ENCODE measurements at regions not wholly inside any gene's neighbourhood (a gene's known extent, or its start where the extent isn't known, plus 50 kb on each side); places are given as distances from the start of the nearest gene placed in this dataset.

- DNase-seq: no peak
Observed at GRCh38 chr11:29025001-29025400, 916.8 kb downstream of the METTL15 start.

- DNase-seq: no peak
Observed at GRCh38 chr11:29024386-29024785, 916.2 kb downstream of the METTL15 start.

- DNase-seq: no peak
Observed at GRCh38 chr11:29023761-29024160, 915.6 kb downstream of the METTL15 start.

- no peak for DNase-seq
Observed at GRCh38 chr11:29022676-29023075, 914.5 kb downstream of the METTL15 start.

- no peak for DNase-seq
Observed at GRCh38 chr11:29019960-29020683, 911.9 kb downstream of the METTL15 start.

- DNase-seq: no peak
Observed at GRCh38 chr11:29018631-29019030, 910.4 kb downstream of the METTL15 start.

GRCh38 chr11:29017941-29018340, 909.8 kb downstream of the METTL15 start:
- DNase-seq: no peak

GRCh38 chr11:29012507-29012906, 904.3 kb downstream of the METTL15 start:
- DNase-seq: no peak

GRCh38 chr11:29009426-29009825, 901.2 kb downstream of the METTL15 start:
- DNase-seq: no peak

- DNase-seq: no peak
Observed at GRCh38 chr11:29008481-29008880, 900.3 kb downstream of the METTL15 start.

- DNase-seq: no peak
Observed at GRCh38 chr11:29006668-29007067, 898.5 kb downstream of the METTL15 start.

GRCh38 chr11:29005401-29005980, 897.3 kb downstream of the METTL15 start:
- no peak for DNase-seq

GRCh38 chr11:29002816-29003215, 894.6 kb downstream of the METTL15 start:
- no peak for DNase-seq

- DNase-seq: no peak
Observed at GRCh38 chr11:28999620-29000019, 891.4 kb downstream of the METTL15 start.

- no peak for DNase-seq
Observed at GRCh38 chr11:28992996-28993395, 884.8 kb downstream of the METTL15 start.

- no peak for DNase-seq
Observed at GRCh38 chr11:28984231-28984630, 876.0 kb downstream of the METTL15 start.

GRCh38 chr11:28983780-28984179, 875.6 kb downstream of the METTL15 start:
- DNase-seq: no peak

- DNase-seq: no peak
Observed at GRCh38 chr11:28981381-28981780, 873.2 kb downstream of the METTL15 start.

- DNase-seq: no peak
Observed at GRCh38 chr11:28976801-28977145, 868.6 kb downstream of the METTL15 start.

GRCh38 chr11:28976012-28976800, 868.0 kb downstream of the METTL15 start:
- DNase-seq: no peak

GRCh38 chr11:28969832-28970231, 861.6 kb downstream of the METTL15 start:
- no peak for DNase-seq

- no peak for DNase-seq
Observed at GRCh38 chr11:28966951-28967350, 858.8 kb downstream of the METTL15 start.

GRCh38 chr11:28965819-28966218, 857.6 kb downstream of the METTL15 start:
- no peak for DNase-seq

- DNase-seq: no peak
Observed at GRCh38 chr11:28964811-28965210, 856.6 kb downstream of the METTL15 start.
